A549 (cell line): ENCODE measurements at regions not wholly inside any gene's neighbourhood (a gene's known extent, or its start where the extent isn't known, plus 50 kb on each side); places are given as distances from the start of the nearest gene placed in this dataset.

ENCODE experiments used
- ATAC-seq, 2 experiments: fragments of 200-7000 bp in 1 of 2; fragments of >200 bp in 1 of 2; cut with Nextera tagmentation in 1 of 2; cut with Tn5 transposase in 1 of 2; 3 replicates each; pipeline versions ENCODE4 v1.8.0 to v1.9.1; 2018 to 2020; ENCODE audit warnings: mild to moderate bottlenecking in 1 of 2, moderate library complexity in 1 of 2
- CTCF ChIA-PET: fragments of 300-600 bp; sonication (Branson Sonifier 250); formaldehyde crosslinking; extraction: SDS; loops from one replicate; lab custom pipeline; 2021; ENCODE audit warnings: antibody characterized with exemption, inconsistent platforms; lab: Yijun Ruan, JAX
- POLR2A ChIA-PET: fragments of 350-600 bp; formaldehyde crosslinking; extraction: SDS; loops from one replicate; lab custom pipeline; 2021; ENCODE audit warnings: antibody characterized with exemption, inconsistent platforms; lab: Yijun Ruan, JAX
- DNase-seq, 2 experiments: peaks; one replicate each; pipeline versions ENCODE4 v3.0.0 to v3.0.0-alpha.2; 2011 to 2016; ENCODE audit warnings: low read depth in 1 of 2, low spot score in 1 of 2
- FAIRE-seq: peaks from 2 replicates; lab custom pipeline; 2011; peaks lifted over from hg19 to GRCh38; lab: Jason Lieb, UNC
- H3K27ac ChIP-seq, 2 experiments: fragments of >200 bp; sonication (Bioruptor Twin); formaldehyde crosslinking; 3 replicates each; pipeline ENCODE4 v1.5.1; 2016 to 2017
- H3K4me1 ChIP-seq: fragments of >200 bp; sonication (Bioruptor Twin); formaldehyde crosslinking; 3 replicates; pipeline ENCODE4 v1.6.1; 2016
- H3K4me2 ChIP-seq: fragments of >200 bp; sonication (Bioruptor Twin); formaldehyde crosslinking; 3 replicates; pipeline ENCODE4 v1.6.1; 2016
- H3K4me3 ChIP-seq: fragments of >200 bp; sonication (Bioruptor Twin); formaldehyde crosslinking; 3 replicates; pipeline ENCODE4 v1.5.1; 2016
- H3K9me3 ChIP-seq: fragments of >200 bp; sonication (Bioruptor Twin); formaldehyde crosslinking; 3 replicates; pipeline ENCODE4 v1.6.1; 2016
- BHLHE40 ChIP-seq: IDR thresholded peaks from 2 replicates; pipeline ENCODE4 v1.6.1; 2012; ENCODE audit warnings: low read depth, low read length, inconsistent platforms
- CEBPB ChIP-seq, 2 experiments: fragments of >200 bp in 1 of 2; sonication (Bioruptor Twin) in 1 of 2; formaldehyde crosslinking in 1 of 2; IDR thresholded peaks; 2 replicates each; pipeline ENCODE4 v1.6.1; 2012 to 2016
- FOSB ChIP-seq: fragments of 250-450 bp; sonication (Bioruptor Pico); IDR thresholded peaks from 2 replicates; pipeline ENCODE4 v1.5.0; 2020; ENCODE audit warnings: mild to moderate bottlenecking, moderate library complexity
- FOXS1 ChIP-seq: fragments of 250-450 bp; sonication (Bioruptor Pico); IDR thresholded peaks from 2 replicates; pipeline ENCODE4 v1.5.0; 2020; ENCODE audit warnings: mild to moderate bottlenecking, moderate library complexity
- GATA3 ChIP-seq: IDR thresholded peaks from 2 replicates; pipeline ENCODE4 v1.6.1; 2012; ENCODE audit warnings: borderline replicate concordance
- HOXB5 ChIP-seq: fragments of 250-450 bp; sonication (Bioruptor Pico); IDR thresholded peaks from 2 replicates; pipeline ENCODE4 v1.5.0; 2020; ENCODE audit warnings: mild to moderate bottlenecking, moderate library complexity
- JUN ChIP-seq, 2 experiments: fragments of >200 bp; sonication (Bioruptor Twin); formaldehyde crosslinking; IDR thresholded peaks; 2 replicates in 1 of 2; 3 replicates in 1 of 2; pipeline ENCODE4 v1.6.1; 2016 to 2017
- JUNB ChIP-seq: fragments of >200 bp; sonication (Bioruptor Twin); formaldehyde crosslinking; IDR thresholded peaks from 2 replicates; pipeline ENCODE4 v1.6.1; 2016
- NFE2L2 ChIP-seq: fragments of 150-350 bp; conservative IDR thresholded peaks from 2 replicates; pipeline ENCODE4 v1.6.1; 2014; ENCODE audit warnings: low read length
- RARB ChIP-seq: fragments of 250-450 bp; sonication (Bioruptor Pico); IDR thresholded peaks from 2 replicates; pipeline ENCODE4 v1.8.0; 2021; ENCODE audit warnings: mild to moderate bottlenecking, moderate library complexity
- SMC3 ChIP-seq: fragments of >200 bp; sonication (Bioruptor Twin); formaldehyde crosslinking; IDR thresholded peaks from 3 replicates; pipeline ENCODE4 v1.6.1; 2018; ENCODE audit warnings: inconsistent platforms
- SREBF2 ChIP-seq: fragments of 450-650 bp; IDR thresholded peaks from 2 replicates; pipeline ENCODE4 v1.6.1; 2014; ENCODE audit warnings: mild to moderate bottlenecking, moderate library complexity
- USF2 ChIP-seq: fragments of 450-650 bp; IDR thresholded peaks from 2 replicates; pipeline ENCODE4 v1.6.1; 2014; ENCODE audit warnings: antibody characterized with exemption
- ZC3H11A ChIP-seq: fragments of 450-650 bp; IDR thresholded peaks from 2 replicates; pipeline ENCODE4 v1.6.1; 2014; ENCODE audit warnings: antibody characterized with exemption, mild to moderate bottlenecking
- ZSCAN20 ChIP-seq: fragments of 250-450 bp; sonication (Bioruptor Pico); IDR thresholded peaks from 2 replicates; pipeline ENCODE4 v1.8.0; 2022; ENCODE audit warnings: mild to moderate bottlenecking, moderate library complexity
- whole genome bisulfite sequencing: methylation state at CpG from one replicate; pipeline ENCODE4 v1.1.6; 2017; ENCODE audit errors: missing lambda C conversion rate; 5-methylcytosine and 5-hydroxymethylcytosine counted together
- TF ChIP-seq, protein P1 (sequence below): fragments of 250-450 bp; sonication (Bioruptor Pico); IDR thresholded peaks from 2 replicates; pipeline ENCODE4 v1.5.0; 2021; ENCODE audit warnings: mild to moderate bottlenecking, moderate library complexity, borderline replicate concordance
- TF ChIP-seq, protein P2 (sequence below): fragments of 150-350 bp; IDR thresholded peaks from 2 replicates; pipeline ENCODE4 v1.6.1; 2014; ENCODE audit warnings: low read depth, mild to moderate bottlenecking, low read length
- TF ChIP-seq, protein P3 (sequence below): fragments of 200-600 bp; sonication (generic); IDR thresholded peaks from 2 replicates; pipeline ENCODE4 v1.6.1; 2016; ENCODE audit warnings: antibody characterized with exemption, mild to moderate bottlenecking, moderate library complexity

DNA sequence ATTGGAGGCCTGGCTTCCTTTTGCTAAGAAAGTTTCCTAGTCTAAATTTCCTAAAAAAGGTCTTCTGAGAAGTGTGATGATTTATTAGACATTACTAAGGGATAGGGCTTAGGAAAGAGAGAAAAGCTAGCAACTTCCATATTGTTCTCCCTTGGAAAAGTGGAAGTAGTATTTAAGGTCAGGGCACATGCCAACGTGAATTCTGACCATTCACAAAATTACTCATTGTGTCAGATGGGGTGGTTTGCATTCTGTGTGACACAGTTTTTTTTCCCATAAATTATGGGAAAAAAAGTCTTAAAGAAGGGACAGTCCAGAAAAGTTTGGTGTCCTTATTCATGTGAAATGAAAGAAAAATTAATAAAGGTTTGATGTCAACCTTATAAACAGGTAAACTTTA is 110.0 kb upstream of the ARRDC3 start:
- H3K27ac ChIP-seq, result no peak overlapping the region
- H3K4me2 ChIP-seq, result no peak overlapping the region
- FAIRE-seq (no peak), DNase-seq (no peak), ATAC-seq (no peak)
- H3K4me3 ChIP-seq, result no peak overlapping the region
- ChIA-PET POLR2A (no interaction called here), CTCF (no interaction called here)
- 43% methylated on average over 1 of the region's 1 CpG for WGBS
- no peaks in the 10 kb centered on the region for H3K4me1 ChIP-seq
- TF ChIP-seq JUN (IDR thresholded peaks at IDR 0.05) (no peak), ZSCAN20 (CRISPR knock-in tag) (no peak)
- H3K9me3 ChIP-seq, result no peaks in the 10 kb centered on the region

- ChIA-PET POLR2A (no interaction called here), CTCF (interaction anchor here (1.5 kb wide), 1 partner anchor 8 kb away, joined by 5 read pairs; no protein-coding TSS in a partner anchor)
- Histone ChIP-seq H3K27ac (no peak overlapping the region), H3K4me3 (no peak overlapping the region), H3K4me1 (peaks cover 8% of the 10 kb centered on the region; the same call in 2 of the 3 replicates), H3K9me3 (no peaks in the 10 kb centered on the region), H3K4me2 (no peak overlapping the region)
- TF ChIP-seq NFE2L2 (no peak), ZSCAN20 (CRISPR knock-in tag) (no peak), CEBPB (IDR thresholded peaks at IDR 0.05) (no peak), BHLHE40 (no peak)
- TF ChIP-seq, protein P1, sequence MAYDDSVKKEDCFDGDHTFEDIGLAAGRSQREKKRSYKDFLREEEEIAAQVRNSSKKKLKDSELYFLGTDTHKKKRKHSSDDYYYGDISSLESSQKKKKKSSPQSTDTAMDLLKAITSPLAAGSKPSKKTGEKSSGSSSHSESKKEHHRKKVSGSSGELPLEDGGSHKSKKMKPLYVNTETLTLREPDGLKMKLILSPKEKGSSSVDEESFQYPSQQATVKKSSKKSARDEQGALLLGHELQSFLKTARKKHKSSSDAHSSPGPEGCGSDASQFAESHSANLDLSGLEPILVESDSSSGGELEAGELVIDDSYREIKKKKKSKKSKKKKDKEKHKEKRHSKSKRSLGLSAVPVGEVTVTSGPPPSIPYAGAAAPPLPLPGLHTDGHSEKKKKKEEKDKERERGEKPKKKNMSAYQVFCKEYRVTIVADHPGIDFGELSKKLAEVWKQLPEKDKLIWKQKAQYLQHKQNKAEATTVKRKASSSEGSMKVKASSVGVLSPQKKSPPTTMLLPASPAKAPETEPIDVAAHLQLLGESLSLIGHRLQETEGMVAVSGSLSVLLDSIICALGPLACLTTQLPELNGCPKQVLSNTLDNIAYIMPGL (CRISPR knock-in tag), result no peak
- DNase-seq (no peak), ATAC-seq (no peak), FAIRE-seq (no peak)
- WGBS, result 47% methylated on average over 2 of the region's 2 CpGs
Observed at GRCh38 chr5:91491229-91491628, 108.1 kb upstream of the ARRDC3 start.

- H3K9me3 ChIP-seq, result no peaks in the 10 kb centered on the region
- no peak for FAIRE-seq
- CTCF ChIA-PET, result interaction anchor here (1.5 to 3.7 kb wide), 2 partner anchors 9 to 14 kb away, joined by 3 to 23 read pairs; no protein-coding TSS in a partner anchor
Observed at GRCh38 chr5:91490316-91490715, 107.2 kb upstream of the ARRDC3 start.

GRCh38 chr5:91487420-91487819 is 104.3 kb upstream of the ARRDC3 start:
- FAIRE-seq (no peak), DNase-seq (no peak), ATAC-seq (no peak)
- H3K9me3 ChIP-seq, result no peaks in the 10 kb centered on the region
- WGBS, result 67% methylated on average over 2 of the region's 2 CpGs
- no peak overlapping the region for H3K4me2 ChIP-seq
- no peak overlapping the region for H3K27ac ChIP-seq
- H3K4me1 ChIP-seq, result peaks cover 26% of the 10 kb centered on the region
- no peak overlapping the region for H3K4me3 ChIP-seq
- ChIA-PET CTCF (interaction anchor here (3.7 kb wide), 1 partner anchor 12 kb away, joined by 23 read pairs; no protein-coding TSS in a partner anchor), POLR2A (no interaction called here)
- TF ChIP-seq, protein P2, sequence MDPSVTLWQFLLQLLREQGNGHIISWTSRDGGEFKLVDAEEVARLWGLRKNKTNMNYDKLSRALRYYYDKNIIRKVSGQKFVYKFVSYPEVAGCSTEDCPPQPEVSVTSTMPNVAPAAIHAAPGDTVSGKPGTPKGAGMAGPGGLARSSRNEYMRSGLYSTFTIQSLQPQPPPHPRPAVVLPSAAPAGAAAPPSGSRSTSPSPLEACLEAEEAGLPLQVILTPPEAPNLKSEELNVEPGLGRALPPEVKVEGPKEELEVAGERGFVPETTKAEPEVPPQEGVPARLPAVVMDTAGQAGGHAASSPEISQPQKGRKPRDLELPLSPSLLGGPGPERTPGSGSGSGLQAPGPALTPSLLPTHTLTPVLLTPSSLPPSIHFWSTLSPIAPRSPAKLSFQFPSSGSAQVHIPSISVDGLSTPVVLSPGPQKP, result no peak
- TF ChIP-seq ZC3H11A, result no peak
- no peak for TF ChIP-seq JUNB
- no peak for TF ChIP-seq FOSB (CRISPR knock-in tag)
- no peak for TF ChIP-seq SREBF2
- no peak for TF ChIP-seq FOXS1 (CRISPR knock-in tag)
- no peak for TF ChIP-seq GATA3
- TF ChIP-seq BHLHE40, result no peak
- TF ChIP-seq SMC3, result no peak
- TF ChIP-seq, protein P3, sequence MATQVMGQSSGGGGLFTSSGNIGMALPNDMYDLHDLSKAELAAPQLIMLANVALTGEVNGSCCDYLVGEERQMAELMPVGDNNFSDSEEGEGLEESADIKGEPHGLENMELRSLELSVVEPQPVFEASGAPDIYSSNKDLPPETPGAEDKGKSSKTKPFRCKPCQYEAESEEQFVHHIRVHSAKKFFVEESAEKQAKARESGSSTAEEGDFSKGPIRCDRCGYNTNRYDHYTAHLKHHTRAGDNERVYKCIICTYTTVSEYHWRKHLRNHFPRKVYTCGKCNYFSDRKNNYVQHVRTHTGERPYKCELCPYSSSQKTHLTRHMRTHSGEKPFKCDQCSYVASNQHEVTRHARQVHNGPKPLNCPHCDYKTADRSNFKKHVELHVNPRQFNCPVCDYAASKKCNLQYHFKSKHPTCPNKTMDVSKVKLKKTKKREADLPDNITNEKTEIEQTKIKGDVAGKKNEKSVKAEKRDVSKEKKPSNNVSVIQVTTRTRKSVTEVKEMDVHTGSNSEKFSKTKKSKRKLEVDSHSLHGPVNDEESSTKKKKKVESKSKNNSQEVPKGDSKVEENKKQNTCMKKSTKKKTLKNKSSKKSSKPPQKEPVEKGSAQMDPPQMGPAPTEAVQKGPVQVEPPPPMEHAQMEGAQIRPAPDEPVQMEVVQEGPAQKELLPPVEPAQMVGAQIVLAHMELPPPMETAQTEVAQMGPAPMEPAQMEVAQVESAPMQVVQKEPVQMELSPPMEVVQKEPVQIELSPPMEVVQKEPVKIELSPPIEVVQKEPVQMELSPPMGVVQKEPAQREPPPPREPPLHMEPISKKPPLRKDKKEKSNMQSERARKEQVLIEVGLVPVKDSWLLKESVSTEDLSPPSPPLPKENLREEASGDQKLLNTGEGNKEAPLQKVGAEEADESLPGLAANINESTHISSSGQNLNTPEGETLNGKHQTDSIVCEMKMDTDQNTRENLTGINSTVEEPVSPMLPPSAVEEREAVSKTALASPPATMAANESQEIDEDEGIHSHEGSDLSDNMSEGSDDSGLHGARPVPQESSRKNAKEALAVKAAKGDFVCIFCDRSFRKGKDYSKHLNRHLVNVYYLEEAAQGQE, result no peak

More at GRCh38 chr5:91490316-91490715, 107.2 kb upstream of the ARRDC3 start:
- Histone ChIP-seq H3K4me3 (no peak overlapping the region), H3K27ac (no peak overlapping the region), H3K4me2 (no peak overlapping the region), H3K4me1 (peaks cover 16% of the 10 kb centered on the region)
- POLR2A ChIA-PET, result no interaction called here
- DNase-seq, result no peak
- 65% methylated on average over 3 of the region's 3 CpGs for WGBS
- no peak for TF ChIP-seq FOSB (CRISPR knock-in tag)
- TF ChIP-seq USF2, result no peak
- no peak for TF ChIP-seq HOXB5 (CRISPR knock-in tag)
- TF ChIP-seq RARB, result no peak
- ATAC-seq, result no peak
